ENCODE measurements at regions not wholly inside any gene's neighbourhood (a gene's known extent, or its start where the extent isn't known, plus 50 kb on each side); places are given as distances from the start of the nearest gene placed in this dataset.
"Not testable (repeated sequence)": the region's sequence is repeated elsewhere in the genome, so short reads cannot be mapped to it uniquely, and the experiment has no call there.

GRCh38 chr11:29616611-29617010 lies 400.2 kb downstream of the KCNA4 start:
- no peaks in the 10 kb centered on the region for H3K79me2 ChIP-seq (ENCODE audit: control insufficient read depth, insufficient read depth, low read length, poor library complexity)
- no peak overlapping the region for H3K23ac ChIP-seq (ENCODE audit: low read length)
- no peak overlapping the region for H3K4me3 ChIP-seq (ENCODE audit: low read depth, low read length)
- H3K14ac ChIP-seq (ENCODE audit: low read length) = no peak overlapping the region
- no peak overlapping the region for H3K27ac ChIP-seq (ENCODE audit: low read depth, low read length)
- H3K9me3 ChIP-seq (ENCODE audit: insufficient read depth, low read depth, low read length) = no peaks in the 10 kb centered on the region
- H3K9ac ChIP-seq (ENCODE audit: low read length) = no peak overlapping the region
- H3K79me1 ChIP-seq (ENCODE audit: low read length) = no peaks in the 10 kb centered on the region
- H3K18ac ChIP-seq (ENCODE audit: low read length) = no peak overlapping the region
- H3K27me3 ChIP-seq (ENCODE audit: insufficient read depth, low read length) = no peaks in the 10 kb centered on the region
- H2BK12ac ChIP-seq (ENCODE audit: low read length) = no peak overlapping the region
- no peaks in the 10 kb centered on the region for H3K4me1 ChIP-seq (ENCODE audit: control insufficient read depth in 1 of 2, insufficient read depth in 2 of 2, low read length in 2 of 2)
- H4K12ac ChIP-seq (ENCODE audit: low read depth, low read length) = no peak overlapping the region
- H4K8ac ChIP-seq (ENCODE audit: low read depth, low read length) = no peak overlapping the region
- no peak overlapping the region for H2AK5ac ChIP-seq (ENCODE audit: low read length)
- H2BK120ac ChIP-seq (ENCODE audit: insufficient read depth, low read length, poor library complexity) = no peak overlapping the region
- H3K4ac ChIP-seq (ENCODE audit: low read depth, low read length) = no peak overlapping the region
- H4K91ac ChIP-seq (ENCODE audit: low read depth, low read length) = no peak overlapping the region
- no peak overlapping the region for H3K4me2 ChIP-seq (ENCODE audit: low read length)
- no peak overlapping the region for H2AFZ ChIP-seq (ENCODE audit: insufficient read depth, low read length, poor library complexity)
- no peak overlapping the region for H2BK5ac ChIP-seq (ENCODE audit: low read depth, low read length, poor library complexity)
- H3K36me3 ChIP-seq (ENCODE audit: control insufficient read depth in 1 of 2, insufficient read depth in 2 of 2, low read length in 2 of 2) = no peaks in the 10 kb centered on the region
- no peak for DNase-seq

- Histone ChIP-seq H4K8ac (ENCODE audit: low read depth, low read length) (no peak overlapping the region), H3K27me3 (ENCODE audit: insufficient read depth, low read length) (no peaks in the 10 kb centered on the region), H3K4me2 (ENCODE audit: low read length) (no peak overlapping the region), H2AFZ (ENCODE audit: insufficient read depth, low read length, poor library complexity) (no peak overlapping the region), H3K79me2 (ENCODE audit: control insufficient read depth, insufficient read depth, low read length, poor library complexity) (no peaks in the 10 kb centered on the region), H3K79me1 (ENCODE audit: low read length) (no peaks in the 10 kb centered on the region), H2BK12ac (ENCODE audit: low read length) (no peak overlapping the region), H3K9me3 (ENCODE audit: insufficient read depth, low read depth, low read length) (no peaks in the 10 kb centered on the region), H2BK5ac (ENCODE audit: low read depth, low read length, poor library complexity) (no peak overlapping the region), H3K36me3 (ENCODE audit: control insufficient read depth in 1 of 2, insufficient read depth in 2 of 2, low read length in 2 of 2) (no peaks in the 10 kb centered on the region), H3K9ac (ENCODE audit: low read length) (no peak overlapping the region), H3K4ac (ENCODE audit: low read depth, low read length) (no peak overlapping the region), H4K12ac (ENCODE audit: low read depth, low read length) (no peak overlapping the region), H3K4me3 (ENCODE audit: low read depth, low read length) (no peak overlapping the region), H3K23ac (ENCODE audit: low read length) (no peak overlapping the region), H2AK5ac (ENCODE audit: low read length) (no peak overlapping the region), H3K14ac (ENCODE audit: low read length) (no peak overlapping the region), H2BK120ac (ENCODE audit: insufficient read depth, low read length, poor library complexity) (no peak overlapping the region), H3K27ac (ENCODE audit: low read depth, low read length) (no peak overlapping the region), H4K91ac (ENCODE audit: low read depth, low read length) (no peak overlapping the region), H3K4me1 (ENCODE audit: control insufficient read depth in 1 of 2, insufficient read depth in 2 of 2, low read length in 2 of 2) (no peaks in the 10 kb centered on the region), H3K18ac (ENCODE audit: low read length) (no peak overlapping the region)
- WGBS (ENCODE audit: extremely low coverage, insufficient coverage, insufficient read length) = no CpG with 5 or more reads among the region's 2 CpGs
- no peak for DNase-seq
Observed at GRCh38 chr11:29612423-29612822, 404.4 kb downstream of the KCNA4 start.

- Histone ChIP-seq H3K23ac (ENCODE audit: low read length) (no peak overlapping the region), H3K4me3 (ENCODE audit: low read depth, low read length) (no peak overlapping the region), H3K27ac (ENCODE audit: low read depth, low read length) (no peak overlapping the region), H4K8ac (ENCODE audit: low read depth, low read length) (no peak overlapping the region), H3K36me3 (ENCODE audit: control insufficient read depth in 1 of 2, insufficient read depth in 2 of 2, low read length in 2 of 2) (no peaks in the 10 kb centered on the region), H2BK5ac (ENCODE audit: low read depth, low read length, poor library complexity) (no peak overlapping the region), H3K18ac (ENCODE audit: low read length) (no peak overlapping the region), H3K4me2 (ENCODE audit: low read length) (no peak overlapping the region), H2AK5ac (ENCODE audit: low read length) (no peak overlapping the region), H2BK120ac (ENCODE audit: insufficient read depth, low read length, poor library complexity) (no peak overlapping the region), H3K79me1 (ENCODE audit: low read length) (no peaks in the 10 kb centered on the region), H2AFZ (ENCODE audit: insufficient read depth, low read length, poor library complexity) (no peak overlapping the region), H3K4me1 (ENCODE audit: control insufficient read depth in 1 of 2, insufficient read depth in 2 of 2, low read length in 2 of 2) (peaks cover 0 to 1% of the 10 kb centered on the region in 2 experiments), H3K9me3 (ENCODE audit: insufficient read depth, low read depth, low read length) (no peaks in the 10 kb centered on the region), H3K4ac (ENCODE audit: low read depth, low read length) (no peak overlapping the region), H2BK12ac (ENCODE audit: low read length) (no peak overlapping the region), H3K79me2 (ENCODE audit: control insufficient read depth, insufficient read depth, low read length, poor library complexity) (no peaks in the 10 kb centered on the region), H3K27me3 (ENCODE audit: insufficient read depth, low read length) (no peaks in the 10 kb centered on the region), H4K12ac (ENCODE audit: low read depth, low read length) (no peak overlapping the region), H3K14ac (ENCODE audit: low read length) (no peak overlapping the region), H3K9ac (ENCODE audit: low read length) (no peak overlapping the region), H4K91ac (ENCODE audit: low read depth, low read length) (no peak overlapping the region)
- no CpG with 5 or more reads among the region's 4 CpGs for WGBS (ENCODE audit: extremely low coverage, insufficient coverage, insufficient read length)
- no peak for DNase-seq
Observed at GRCh38 chr11:29606330-29607031, 410.3 kb downstream of the KCNA4 start.

- H3K79me1 ChIP-seq (ENCODE audit: low read length); H3K14ac ChIP-seq (ENCODE audit: low read length); H4K91ac ChIP-seq (ENCODE audit: low read depth, low read length); H3K4me2 ChIP-seq (ENCODE audit: low read length); H3K9ac ChIP-seq (ENCODE audit: low read length); H3K36me3 ChIP-seq (ENCODE audit: control insufficient read depth in 1 of 2, insufficient read depth in 2 of 2, low read length in 2 of 2); H3K4me3 ChIP-seq (ENCODE audit: low read depth, low read length); H3K23ac ChIP-seq (ENCODE audit: low read length); H3K27me3 ChIP-seq (ENCODE audit: insufficient read depth, low read length); H3K18ac ChIP-seq (ENCODE audit: low read length); H3K79me2 ChIP-seq (ENCODE audit: control insufficient read depth, insufficient read depth, low read length, poor library complexity); H2BK120ac ChIP-seq (ENCODE audit: insufficient read depth, low read length, poor library complexity); H2AFZ ChIP-seq (ENCODE audit: insufficient read depth, low read length, poor library complexity); H4K12ac ChIP-seq (ENCODE audit: low read depth, low read length); H2BK12ac ChIP-seq (ENCODE audit: low read length); H3K9me3 ChIP-seq (ENCODE audit: insufficient read depth, low read depth, low read length); H3K27ac ChIP-seq (ENCODE audit: low read depth, low read length); H3K4me1 ChIP-seq (ENCODE audit: control insufficient read depth in 1 of 2, insufficient read depth in 2 of 2, low read length in 2 of 2); H2BK5ac ChIP-seq (ENCODE audit: low read depth, low read length, poor library complexity); DNase-seq; H2AK5ac ChIP-seq (ENCODE audit: low read length); H3K4ac ChIP-seq (ENCODE audit: low read depth, low read length); H4K8ac ChIP-seq (ENCODE audit: low read depth, low read length): not testable (repeated sequence)
- whole genome bisulfite sequencing (ENCODE audit: extremely low coverage, insufficient coverage, insufficient read length) = no CpG with 5 or more reads among the region's 27 CpGs
Observed at GRCh38 chr11:29600151-29600575, 416.7 kb downstream of the KCNA4 start.

Measured in trophoblast cell (in vitro differentiated cells and primary cell).